ENCODE measurements at regions not wholly inside any gene's neighbourhood (a gene's known extent, or its start where the extent isn't known, plus 50 kb on each side); places are given as distances from the start of the nearest gene placed in this dataset.

DNA sequence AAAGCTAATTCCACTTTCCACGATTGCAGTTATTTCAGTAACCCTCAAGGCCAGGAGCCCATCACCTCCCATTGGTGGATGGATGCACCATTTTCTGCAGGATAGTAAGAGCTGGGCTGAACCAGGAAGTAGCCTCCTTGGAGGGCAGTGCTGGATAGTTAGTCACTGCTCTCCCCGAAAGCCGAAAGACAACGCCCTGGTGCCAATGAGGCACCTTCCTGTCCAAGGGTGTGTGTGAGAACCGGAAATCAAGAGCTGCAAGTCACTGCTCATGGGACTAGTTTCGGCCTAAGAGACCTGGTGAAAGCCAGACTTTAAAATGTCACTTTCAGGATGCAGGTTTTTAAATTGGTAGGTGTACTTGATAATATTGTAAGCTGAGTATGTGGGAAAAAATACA is 203.8 kb upstream of the HS3ST1 start:
- no peak overlapping the region for H2AFZ ChIP-seq (ENCODE audit: low read depth, low read length)
- FAIRE-seq = no peak
- H3K9me1 ChIP-seq (ENCODE audit: control insufficient read depth, insufficient read depth, low read length) = no peaks in the 10 kb centered on the region
- CTCF ChIA-PET (ENCODE audit: low intra/inter-chr PET ratio) = no interaction called here
- no peak overlapping the region for H3K27ac ChIP-seq (ENCODE audit: extremely low read depth, low read depth, low read length)
- no peaks in the 10 kb centered on the region for H3K36me3 ChIP-seq (ENCODE audit: control insufficient read depth, insufficient read depth, low read length)
- H3K4me3 ChIP-seq = no peak overlapping the region
- no peaks in the 10 kb centered on the region for H3K27me3 ChIP-seq (ENCODE audit: control insufficient read depth in 2 of 2, insufficient read depth in 2 of 2, low read length in 2 of 2)
- no peaks in the 10 kb centered on the region for H3K9me3 ChIP-seq (replicated peaks; ENCODE audit: control insufficient read depth, insufficient read depth, low read depth, low read length)
- no peak for DNase-seq (ENCODE audit: extremely low read depth in 1 of 4, low spot score in 3 of 4)
- ATAC-seq = no peak
- no peak overlapping the region for H3K9ac ChIP-seq (ENCODE audit: insufficient read depth in 1 of 2, low read depth in 2 of 2, low read length in 2 of 2)
- TF ChIP-seq MIER1 (IDR thresholded peaks at IDR 0.05; ENCODE audit: low read depth) (no peak), GABPB2 (CRISPR knock-in tag; conservative IDR thresholded peaks at IDR 0.05) (no peak), TRIM24 (IDR thresholded peaks at IDR 0.05) (no peak), ZNF586 (CRISPR knock-in tag; conservative IDR thresholded peaks at IDR 0.05) (no peak), MAFG (tag; conservative IDR thresholded peaks at IDR 0.05) (no peak), SMARCE1 (IDR thresholded peaks at IDR 0.05) (no peak), GABPB1 (CRISPR knock-in tag; IDR thresholded peaks at IDR 0.05) (no peak), LARP7 (IDR thresholded peaks at IDR 0.05) (no peak), PTRF (tag; IDR thresholded peaks at IDR 0.05) (no peak), ZNF699 (CRISPR knock-in tag; IDR thresholded peaks at IDR 0.05; ENCODE audit: insufficient replicate concordance) (no peak), ZBED1 (IDR thresholded peaks at IDR 0.05) (no peak), FOXK1 (CRISPR knock-in tag; IDR thresholded peaks at IDR 0.05; ENCODE audit: borderline replicate concordance) (no peak), RBFOX2 (IDR thresholded peaks at IDR 0.05; ENCODE audit: low read depth, low read length) (no peak), MCM7 (IDR thresholded peaks at IDR 0.05) (no peak), CAMTA2 (CRISPR knock-in tag; conservative IDR thresholded peaks at IDR 0.05) (no peak), PHF8 (IDR thresholded peaks at IDR 0.05; ENCODE audit: borderline replicate concordance, low read length) (no peak), L3MBTL2 (IDR thresholded peaks at IDR 0.05) (no peak)
- TF ChIP-seq, protein P1, sequence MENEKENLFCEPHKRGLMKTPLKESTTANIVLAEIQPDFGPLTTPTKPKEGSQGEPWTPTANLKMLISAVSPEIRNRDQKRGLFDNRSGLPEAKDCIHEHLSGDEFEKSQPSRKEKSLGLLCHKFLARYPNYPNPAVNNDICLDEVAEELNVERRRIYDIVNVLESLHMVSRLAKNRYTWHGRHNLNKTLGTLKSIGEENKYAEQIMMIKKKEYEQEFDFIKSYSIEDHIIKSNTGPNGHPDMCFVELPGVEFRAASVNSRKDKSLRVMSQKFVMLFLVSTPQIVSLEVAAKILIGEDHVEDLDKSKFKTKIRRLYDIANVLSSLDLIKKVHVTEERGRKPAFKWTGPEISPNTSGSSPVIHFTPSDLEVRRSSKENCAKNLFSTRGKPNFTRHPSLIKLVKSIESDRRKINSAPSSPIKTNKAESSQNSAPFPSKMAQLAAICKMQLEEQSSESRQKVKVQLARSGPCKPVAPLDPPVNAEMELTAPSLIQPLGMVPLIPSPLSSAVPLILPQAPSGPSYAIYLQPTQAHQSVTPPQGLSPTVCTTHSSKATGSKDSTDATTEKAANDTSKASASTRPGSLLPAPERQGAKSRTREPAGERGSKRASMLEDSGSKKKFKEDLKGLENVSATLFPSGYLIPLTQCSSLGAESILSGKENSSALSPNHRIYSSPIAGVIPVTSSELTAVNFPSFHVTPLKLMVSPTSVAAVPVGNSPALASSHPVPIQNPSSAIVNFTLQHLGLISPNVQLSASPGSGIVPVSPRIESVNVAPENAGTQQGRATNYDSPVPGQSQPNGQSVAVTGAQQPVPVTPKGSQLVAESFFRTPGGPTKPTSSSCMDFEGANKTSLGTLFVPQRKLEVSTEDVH (IDR thresholded peaks at IDR 0.05; ENCODE audit: low read depth, partially characterized antibody) = no peak
- TF ChIP-seq, protein P2, sequence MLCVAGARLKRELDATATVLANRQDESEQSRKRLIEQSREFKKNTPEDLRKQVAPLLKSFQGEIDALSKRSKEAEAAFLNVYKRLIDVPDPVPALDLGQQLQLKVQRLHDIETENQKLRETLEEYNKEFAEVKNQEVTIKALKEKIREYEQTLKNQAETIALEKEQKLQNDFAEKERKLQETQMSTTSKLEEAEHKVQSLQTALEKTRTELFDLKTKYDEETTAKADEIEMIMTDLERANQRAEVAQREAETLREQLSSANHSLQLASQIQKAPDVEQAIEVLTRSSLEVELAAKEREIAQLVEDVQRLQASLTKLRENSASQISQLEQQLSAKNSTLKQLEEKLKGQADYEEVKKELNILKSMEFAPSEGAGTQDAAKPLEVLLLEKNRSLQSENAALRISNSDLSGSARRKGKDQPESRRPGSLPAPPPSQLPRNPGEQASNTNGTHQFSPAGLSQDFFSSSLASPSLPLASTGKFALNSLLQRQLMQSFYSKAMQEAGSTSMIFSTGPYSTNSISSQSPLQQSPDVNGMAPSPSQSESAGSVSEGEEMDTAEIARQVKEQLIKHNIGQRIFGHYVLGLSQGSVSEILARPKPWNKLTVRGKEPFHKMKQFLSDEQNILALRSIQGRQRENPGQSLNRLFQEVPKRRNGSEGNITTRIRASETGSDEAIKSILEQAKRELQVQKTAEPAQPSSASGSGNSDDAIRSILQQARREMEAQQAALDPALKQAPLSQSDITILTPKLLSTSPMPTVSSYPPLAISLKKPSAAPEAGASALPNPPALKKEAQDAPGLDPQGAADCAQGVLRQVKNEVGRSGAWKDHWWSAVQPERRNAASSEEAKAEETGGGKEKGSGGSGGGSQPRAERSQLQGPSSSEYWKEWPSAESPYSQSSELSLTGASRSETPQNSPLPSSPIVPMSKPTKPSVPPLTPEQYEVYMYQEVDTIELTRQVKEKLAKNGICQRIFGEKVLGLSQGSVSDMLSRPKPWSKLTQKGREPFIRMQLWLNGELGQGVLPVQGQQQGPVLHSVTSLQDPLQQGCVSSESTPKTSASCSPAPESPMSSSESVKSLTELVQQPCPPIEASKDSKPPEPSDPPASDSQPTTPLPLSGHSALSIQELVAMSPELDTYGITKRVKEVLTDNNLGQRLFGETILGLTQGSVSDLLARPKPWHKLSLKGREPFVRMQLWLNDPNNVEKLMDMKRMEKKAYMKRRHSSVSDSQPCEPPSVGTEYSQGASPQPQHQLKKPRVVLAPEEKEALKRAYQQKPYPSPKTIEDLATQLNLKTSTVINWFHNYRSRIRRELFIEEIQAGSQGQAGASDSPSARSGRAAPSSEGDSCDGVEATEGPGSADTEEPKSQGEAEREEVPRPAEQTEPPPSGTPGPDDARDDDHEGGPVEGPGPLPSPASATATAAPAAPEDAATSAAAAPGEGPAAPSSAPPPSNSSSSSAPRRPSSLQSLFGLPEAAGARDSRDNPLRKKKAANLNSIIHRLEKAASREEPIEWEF (CRISPR knock-in tag; IDR thresholded peaks at IDR 0.05) = no peak
- intact Hi-C loops (cut with micrococcal nuclease) (no loop called here), in situ Hi-C loops (cut with MboI) (no loop called here)
- 0% methylated on average over 5 of the region's 6 CpGs for WGBS (ENCODE audit: insufficient coverage, low coverage, missing lambda C conversion rate)
- POLR2A ChIA-PET = no interaction called here
- H3K79me2 ChIP-seq (ENCODE audit: control insufficient read depth, insufficient read depth, low read length) = no peaks in the 10 kb centered on the region
- H3K4me2 ChIP-seq (ENCODE audit: insufficient read depth, low read length) = no peak overlapping the region
- H4K20me1 ChIP-seq (replicated peaks; ENCODE audit: control insufficient read depth, insufficient read depth, low read length) = no peaks in the 10 kb centered on the region
- no peaks in the 10 kb centered on the region for H3K4me1 ChIP-seq (replicated peaks in 1 of 2; ENCODE audit: control insufficient read depth in 2 of 2, insufficient read depth in 2 of 2, low read length in 2 of 2)
- no TSS peak for BruUV-seq (replicated peaks)

Measured in K562 (cell line).